B cell (primary cell): ENCODE measurements at regions not wholly inside any gene's neighbourhood (a gene's known extent, or its start where the extent isn't known, plus 50 kb on each side); places are given as distances from the start of the nearest gene placed in this dataset.

Experiments
- CTCF ChIP-seq: fragments of 200-600 bp; IDR thresholded peaks from one replicate; pipeline ENCODE4 v1.8.0; 2022; ENCODE audit warnings: antibody characterized with exemption, mild to moderate bottlenecking
- EZH2 ChIP-seq: IDR thresholded peaks from 2 replicates; pipeline ENCODE4 v1.6.1; 2012; ENCODE audit warnings: borderline replicate concordance, low read depth, mild to moderate bottlenecking, moderate library complexity, low read length; ENCODE audit not compliant: insufficient read depth, poor library complexity, severe bottlenecking

- TF ChIP-seq CTCF (no peak), EZH2 (no peak)
Observed at GRCh38 chr9:22790329-22790728, 343.7 kb downstream of the DMRTA1 start.
